ENCODE measurements at regions not wholly inside any gene's neighbourhood (a gene's known extent, or its start where the extent isn't known, plus 50 kb on each side); places are given as distances from the start of the nearest gene placed in this dataset.

DNA sequence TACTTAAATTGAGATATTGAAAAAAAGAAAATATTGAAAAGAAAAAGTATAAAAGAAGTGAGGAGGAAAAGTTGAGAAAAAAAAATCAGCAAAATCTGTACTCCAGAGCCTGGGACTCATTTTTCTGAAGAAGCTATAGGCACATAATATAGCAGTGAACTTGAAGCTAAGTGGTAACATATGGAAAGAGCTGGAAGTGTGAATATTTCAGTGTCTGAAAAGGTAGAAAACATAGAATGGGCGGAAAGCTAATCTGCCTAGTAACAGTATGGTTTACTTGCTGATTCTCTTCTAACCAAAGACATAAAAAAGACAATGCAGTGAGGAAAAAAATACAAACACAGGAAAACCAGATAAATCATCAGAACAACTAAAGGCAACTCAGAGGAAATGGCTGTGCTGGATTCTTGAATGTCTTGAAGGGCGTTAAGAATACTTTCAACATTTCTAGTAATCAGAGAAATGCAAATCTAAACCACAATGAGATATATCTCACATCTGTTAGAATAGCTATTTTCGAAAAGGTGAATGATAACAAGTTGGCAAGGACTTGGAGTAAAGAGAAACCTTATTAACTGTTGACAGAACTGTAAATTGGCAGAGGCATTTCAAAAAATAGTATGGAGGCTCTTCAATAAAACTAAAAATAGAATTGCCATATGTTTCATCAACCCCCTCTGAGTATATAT, 784.6 kb downstream of the LRFN5 start:
- Histone ChIP-seq H3K27me3 (ENCODE audit: control insufficient read depth in 1 of 2, insufficient read depth in 2 of 2, low read length in 2 of 2) (no peaks in the 10 kb centered on the region), H3K36me3 (ENCODE audit: control insufficient read depth in 2 of 2, insufficient read depth in 2 of 2, low read length in 1 of 2) (no peaks in the 10 kb centered on the region), H3K4me3 (ENCODE audit: low read depth in 1 of 2, low read length in 2 of 2) (no peak overlapping the region), H3K27ac (ENCODE audit: low read depth in 2 of 2, low read length in 1 of 2) (no peak overlapping the region), H3K4me1 (ENCODE audit: control insufficient read depth in 2 of 2, insufficient read depth in 2 of 2, low read length in 1 of 2) (no peaks in the 10 kb centered on the region), H3K9me3 (ENCODE audit: control insufficient read depth in 2 of 2, insufficient read depth in 1 of 2, low read depth in 1 of 2, low read length in 1 of 2) (no peaks in the 10 kb centered on the region)
- WGBS, 2 donors: 50 to 58% methylated on average over 3 of the region's 3 CpGs

DNA sequence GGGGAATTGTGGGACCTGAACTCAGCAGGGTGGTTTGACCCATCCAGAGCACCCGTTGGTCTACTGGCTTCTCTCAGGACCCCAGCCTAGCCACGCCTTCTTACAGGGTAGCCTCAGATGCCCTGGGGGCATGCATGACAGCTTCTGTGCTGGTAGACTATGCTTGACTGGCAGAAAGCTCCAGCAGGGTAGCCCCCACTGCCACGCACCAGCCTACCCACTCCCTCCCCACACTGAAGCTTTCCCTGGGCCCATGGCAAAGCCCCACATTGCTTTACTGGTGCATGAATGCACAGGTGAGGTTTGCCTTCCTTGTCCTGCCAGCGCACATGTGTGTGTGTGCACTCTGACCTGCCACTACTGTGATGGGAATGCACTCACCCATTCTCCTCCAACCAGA, 772.2 kb downstream of the LRFN5 start:
- Histone ChIP-seq H3K4me1 (ENCODE audit: control insufficient read depth in 2 of 2, insufficient read depth in 2 of 2, low read length in 1 of 2) (no peaks in the 10 kb centered on the region), H3K27me3 (ENCODE audit: control insufficient read depth in 1 of 2, insufficient read depth in 2 of 2, low read length in 2 of 2) (no peaks in the 10 kb centered on the region)

DNA sequence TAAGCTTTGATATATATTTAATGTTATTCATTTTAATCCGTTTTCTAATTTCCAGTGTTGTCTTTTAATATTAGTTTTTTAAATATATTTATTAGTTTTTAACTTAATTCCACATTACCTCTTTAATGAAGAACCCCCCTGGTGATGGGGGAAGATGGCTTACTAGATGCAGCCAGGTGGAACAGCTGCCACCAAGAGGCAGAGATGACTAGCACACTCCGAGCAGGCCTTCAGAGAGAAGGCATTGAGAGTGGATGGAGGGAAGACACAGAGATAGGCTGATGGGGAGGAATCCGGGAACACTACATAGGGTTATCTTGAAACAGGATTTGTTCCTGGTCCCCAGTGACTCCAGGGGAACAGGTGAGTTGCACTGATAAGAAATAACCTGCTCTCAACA, 771.6 kb downstream of the LRFN5 start:
- no peaks in the 10 kb centered on the region for H3K36me3 ChIP-seq (ENCODE audit: control insufficient read depth in 2 of 2, insufficient read depth in 2 of 2, low read length in 1 of 2)
- no peak overlapping the region for H3K4me3 ChIP-seq (ENCODE audit: low read depth in 1 of 2, low read length in 2 of 2)
- no peaks in the 10 kb centered on the region for H3K27me3 ChIP-seq (ENCODE audit: control insufficient read depth in 1 of 2, insufficient read depth in 2 of 2, low read length in 2 of 2)
- 85 to 88% methylated on average over 3 of the region's 3 CpGs for WGBS, 2 donors
- peaks cover 0 to 10% of the 10 kb centered on the region in 2 donors for H3K9me3 ChIP-seq (ENCODE audit: control insufficient read depth in 2 of 2, insufficient read depth in 1 of 2, low read depth in 1 of 2, low read length in 1 of 2)
- H3K4me1 ChIP-seq (ENCODE audit: control insufficient read depth in 2 of 2, insufficient read depth in 2 of 2, low read length in 1 of 2): no peaks in the 10 kb centered on the region
- no peak overlapping the region for H3K27ac ChIP-seq (ENCODE audit: low read depth in 2 of 2, low read length in 1 of 2)

More for the DNA sequence above, 772.2 kb downstream of the LRFN5 start:
- Histone ChIP-seq H3K4me3 (ENCODE audit: low read depth in 1 of 2, low read length in 2 of 2) (no peak overlapping the region), H3K9me3 (ENCODE audit: control insufficient read depth in 2 of 2, insufficient read depth in 1 of 2, low read depth in 1 of 2, low read length in 1 of 2) (peaks cover 0 to 10% of the 10 kb centered on the region in 2 donors), H3K36me3 (ENCODE audit: control insufficient read depth in 2 of 2, insufficient read depth in 2 of 2, low read length in 1 of 2) (no peaks in the 10 kb centered on the region), H3K27ac (ENCODE audit: low read depth in 2 of 2, low read length in 1 of 2) (no peak overlapping the region)
- WGBS, 2 donors: 82 to 84% methylated on average over 4 of the region's 4 CpGs

DNA sequence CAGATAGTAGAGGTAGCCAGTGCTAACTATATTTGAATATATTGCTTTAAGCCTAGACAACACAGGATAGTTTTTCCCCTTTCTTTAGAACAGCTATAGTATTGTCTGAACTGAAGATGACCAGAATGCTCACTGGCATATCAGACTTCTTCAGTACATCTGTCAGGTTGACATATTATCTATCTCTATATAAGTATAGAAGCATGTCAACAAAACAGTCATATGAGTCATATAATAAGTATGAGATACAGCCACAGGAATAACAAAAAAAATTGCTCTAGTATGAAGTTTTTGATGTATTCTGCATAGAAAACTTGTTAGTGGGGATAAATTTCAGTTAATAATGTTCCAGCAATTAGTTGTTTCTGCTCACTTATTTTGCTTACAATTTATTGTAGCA, 767.7 kb downstream of the LRFN5 start:
- Histone ChIP-seq H3K4me1 (ENCODE audit: control insufficient read depth in 2 of 2, insufficient read depth in 2 of 2, low read length in 1 of 2) (no peaks in the 10 kb centered on the region), H3K9me3 (ENCODE audit: control insufficient read depth in 2 of 2, insufficient read depth in 1 of 2, low read depth in 1 of 2, low read length in 1 of 2) (peaks cover 0 to 9% of the 10 kb centered on the region in 2 donors)

DNA sequence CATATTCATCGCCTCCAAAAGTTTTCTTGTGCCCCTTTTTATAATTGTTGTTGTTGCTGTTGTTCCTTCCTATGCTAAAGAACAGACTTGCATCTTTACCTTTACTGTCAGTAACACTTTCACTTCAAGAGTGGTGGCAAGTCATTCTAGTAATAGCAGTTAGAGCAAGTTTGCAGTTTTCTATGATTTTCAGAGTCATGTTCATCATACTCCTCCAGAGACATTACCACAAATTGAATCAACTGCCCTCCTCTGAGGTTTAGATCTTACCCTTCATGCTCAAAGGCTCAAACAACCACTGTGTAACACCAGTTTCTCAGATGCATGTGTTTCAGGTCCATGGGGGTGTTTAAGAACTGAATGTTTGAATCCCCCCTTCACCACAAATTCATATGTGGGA, 763.4 kb downstream of the LRFN5 start:
- Histone ChIP-seq H3K27me3 (ENCODE audit: control insufficient read depth in 1 of 2, insufficient read depth in 2 of 2, low read length in 2 of 2) (no peaks in the 10 kb centered on the region), H3K4me1 (ENCODE audit: control insufficient read depth in 2 of 2, insufficient read depth in 2 of 2, low read length in 1 of 2) (no peaks in the 10 kb centered on the region), H3K4me3 (ENCODE audit: low read depth in 1 of 2, low read length in 2 of 2) (no peak overlapping the region), H3K9me3 (ENCODE audit: control insufficient read depth in 2 of 2, insufficient read depth in 1 of 2, low read depth in 1 of 2, low read length in 1 of 2) (no peaks in the 10 kb centered on the region), H3K36me3 (ENCODE audit: control insufficient read depth in 2 of 2, insufficient read depth in 2 of 2, low read length in 1 of 2) (no peaks in the 10 kb centered on the region), H3K27ac (ENCODE audit: low read depth in 2 of 2, low read length in 1 of 2) (no peak overlapping the region)
- WGBS, 2 donors: 85 to 88% methylated on average over 1 of the region's 1 CpG

More for the DNA sequence above, 767.7 kb downstream of the LRFN5 start:
- Histone ChIP-seq H3K36me3 (ENCODE audit: control insufficient read depth in 2 of 2, insufficient read depth in 2 of 2, low read length in 1 of 2) (no peaks in the 10 kb centered on the region), H3K4me3 (ENCODE audit: low read depth in 1 of 2, low read length in 2 of 2) (no peak overlapping the region), H3K27ac (ENCODE audit: low read depth in 2 of 2, low read length in 1 of 2) (no peak overlapping the region), H3K27me3 (ENCODE audit: control insufficient read depth in 1 of 2, insufficient read depth in 2 of 2, low read length in 2 of 2) (no peaks in the 10 kb centered on the region)

DNA sequence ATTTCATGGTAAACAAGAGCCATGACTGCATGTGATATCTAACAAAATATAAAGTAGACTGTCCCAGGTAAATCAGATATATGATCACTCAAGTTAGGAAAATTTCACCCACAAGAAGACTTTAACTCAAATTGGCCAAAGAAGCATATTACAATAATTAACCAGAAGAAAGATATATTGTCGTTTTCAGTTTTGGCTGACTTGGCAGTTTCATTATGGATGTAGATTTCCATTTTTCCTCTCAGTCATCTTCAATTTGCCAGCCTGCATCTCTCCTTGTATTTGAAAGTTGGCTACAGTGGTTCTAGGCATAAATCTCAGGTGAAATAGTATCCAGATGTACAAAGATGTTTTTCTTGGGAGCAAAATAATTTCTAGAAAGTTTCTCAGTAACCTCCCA, 761.6 kb downstream of the LRFN5 start:
- Histone ChIP-seq H3K27me3 (ENCODE audit: control insufficient read depth in 1 of 2, insufficient read depth in 2 of 2, low read length in 2 of 2) (no peaks in the 10 kb centered on the region), H3K27ac (ENCODE audit: low read depth in 2 of 2, low read length in 1 of 2) (no peak overlapping the region), H3K4me1 (ENCODE audit: control insufficient read depth in 2 of 2, insufficient read depth in 2 of 2, low read length in 1 of 2) (no peaks in the 10 kb centered on the region), H3K36me3 (ENCODE audit: control insufficient read depth in 2 of 2, insufficient read depth in 2 of 2, low read length in 1 of 2) (no peaks in the 10 kb centered on the region), H3K4me3 (ENCODE audit: low read depth in 1 of 2, low read length in 2 of 2) (no peak overlapping the region), H3K9me3 (ENCODE audit: control insufficient read depth in 2 of 2, insufficient read depth in 1 of 2, low read depth in 1 of 2, low read length in 1 of 2) (no peaks in the 10 kb centered on the region)
- WGBS, 2 donors: 71 to 84% methylated on average over 1 of the region's 1 CpG

DNA sequence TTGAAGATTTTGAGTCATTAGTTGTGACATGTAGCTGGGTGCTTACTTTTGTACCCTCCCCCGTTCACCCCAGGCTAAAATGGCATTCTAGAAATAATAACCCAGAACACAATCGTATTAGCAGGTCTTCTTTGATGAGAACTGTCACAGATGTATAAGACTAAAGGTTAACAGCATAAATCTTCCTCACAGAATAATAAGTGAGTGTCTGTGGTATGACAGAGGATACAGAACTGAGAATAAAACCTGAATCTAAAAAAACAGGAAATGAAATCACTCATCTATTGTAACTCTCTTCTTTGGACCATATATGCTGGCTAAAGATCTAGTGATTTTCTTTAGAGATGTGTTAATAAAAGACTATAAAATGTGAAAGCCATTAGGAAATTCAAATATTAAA, 746.6 kb downstream of the LRFN5 start:
- H3K4me1 ChIP-seq (ENCODE audit: control insufficient read depth in 2 of 2, insufficient read depth in 2 of 2, low read length in 1 of 2): no peaks in the 10 kb centered on the region
- H3K27me3 ChIP-seq (ENCODE audit: control insufficient read depth in 1 of 2, insufficient read depth in 2 of 2, low read length in 2 of 2): no peaks in the 10 kb centered on the region
- WGBS, 2 donors: 55 to 58% methylated on average over 2 of the region's 2 CpGs
- H3K27ac ChIP-seq (ENCODE audit: low read depth in 2 of 2, low read length in 1 of 2): no peak overlapping the region
- H3K4me3 ChIP-seq (ENCODE audit: low read depth in 1 of 2, low read length in 2 of 2): no peak overlapping the region
- H3K9me3 ChIP-seq (ENCODE audit: control insufficient read depth in 2 of 2, insufficient read depth in 1 of 2, low read depth in 1 of 2, low read length in 1 of 2): no peaks in the 10 kb centered on the region
- H3K36me3 ChIP-seq (ENCODE audit: control insufficient read depth in 2 of 2, insufficient read depth in 2 of 2, low read length in 1 of 2): no peaks in the 10 kb centered on the region

DNA sequence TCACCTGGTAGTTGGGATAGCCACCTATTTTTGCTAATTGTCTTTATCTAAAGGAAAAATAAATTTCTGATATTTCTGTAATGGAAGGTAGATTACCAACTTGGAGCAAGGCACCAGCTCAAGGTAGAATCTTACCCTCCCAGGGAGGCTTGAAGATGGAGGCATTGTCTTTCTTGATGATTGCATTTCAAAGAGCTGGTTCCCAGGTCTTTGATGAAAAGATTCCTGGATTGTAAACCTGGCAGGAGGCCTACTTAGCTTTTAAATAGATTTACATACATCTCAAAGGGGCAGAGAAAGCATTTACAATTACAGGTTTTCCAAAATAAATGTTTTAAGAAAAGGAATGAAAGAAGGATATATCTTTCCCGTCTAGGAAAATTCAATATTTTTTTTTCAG, 729.2 kb downstream of the LRFN5 start:
- no peak overlapping the region for H3K4me3 ChIP-seq (ENCODE audit: low read depth in 1 of 2, low read length in 2 of 2)
- no peaks in the 10 kb centered on the region for H3K4me1 ChIP-seq (ENCODE audit: control insufficient read depth in 2 of 2, insufficient read depth in 2 of 2, low read length in 1 of 2)
- no peaks in the 10 kb centered on the region for H3K9me3 ChIP-seq (ENCODE audit: control insufficient read depth in 2 of 2, insufficient read depth in 1 of 2, low read depth in 1 of 2, low read length in 1 of 2)
- WGBS, 2 donors: 26 to 48% methylated on average over 1 of the region's 1 CpG
- H3K36me3 ChIP-seq (ENCODE audit: control insufficient read depth in 2 of 2, insufficient read depth in 2 of 2, low read length in 1 of 2): no peaks in the 10 kb centered on the region
- H3K27me3 ChIP-seq (ENCODE audit: control insufficient read depth in 1 of 2, insufficient read depth in 2 of 2, low read length in 2 of 2): no peaks in the 10 kb centered on the region
- no peak overlapping the region for H3K27ac ChIP-seq (ENCODE audit: low read depth in 2 of 2, low read length in 1 of 2)

DNA sequence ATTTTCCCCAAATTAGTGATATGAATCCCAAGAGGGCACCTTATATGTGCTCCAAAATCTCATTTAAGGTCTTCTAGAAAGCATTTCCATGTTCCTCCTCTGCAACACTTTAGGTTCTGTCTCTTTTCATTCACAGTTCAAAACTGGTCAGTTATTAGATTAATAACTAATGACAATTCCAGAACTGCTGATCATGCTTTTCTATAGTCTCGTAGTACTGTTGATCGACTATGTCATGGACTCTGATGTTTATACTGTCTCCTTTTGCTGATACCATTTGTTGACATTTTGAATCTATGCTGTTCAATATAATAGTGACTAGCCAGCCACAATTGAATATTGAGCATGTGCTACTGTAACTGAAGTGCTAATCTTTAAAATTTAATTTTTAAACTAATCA, 728.3 kb downstream of the LRFN5 start:
- Histone ChIP-seq H3K27ac (ENCODE audit: low read depth in 2 of 2, low read length in 1 of 2) (no peak overlapping the region), H3K4me3 (ENCODE audit: low read depth in 1 of 2, low read length in 2 of 2) (no peak overlapping the region), H3K36me3 (ENCODE audit: control insufficient read depth in 2 of 2, insufficient read depth in 2 of 2, low read length in 1 of 2) (no peaks in the 10 kb centered on the region), H3K4me1 (ENCODE audit: control insufficient read depth in 2 of 2, insufficient read depth in 2 of 2, low read length in 1 of 2) (no peaks in the 10 kb centered on the region), H3K9me3 (ENCODE audit: control insufficient read depth in 2 of 2, insufficient read depth in 1 of 2, low read depth in 1 of 2, low read length in 1 of 2) (no peaks in the 10 kb centered on the region), H3K27me3 (ENCODE audit: control insufficient read depth in 1 of 2, insufficient read depth in 2 of 2, low read length in 2 of 2) (no peaks in the 10 kb centered on the region)
- 75 to 88% methylated on average over 2 of the region's 2 CpGs for WGBS, 2 donors

DNA sequence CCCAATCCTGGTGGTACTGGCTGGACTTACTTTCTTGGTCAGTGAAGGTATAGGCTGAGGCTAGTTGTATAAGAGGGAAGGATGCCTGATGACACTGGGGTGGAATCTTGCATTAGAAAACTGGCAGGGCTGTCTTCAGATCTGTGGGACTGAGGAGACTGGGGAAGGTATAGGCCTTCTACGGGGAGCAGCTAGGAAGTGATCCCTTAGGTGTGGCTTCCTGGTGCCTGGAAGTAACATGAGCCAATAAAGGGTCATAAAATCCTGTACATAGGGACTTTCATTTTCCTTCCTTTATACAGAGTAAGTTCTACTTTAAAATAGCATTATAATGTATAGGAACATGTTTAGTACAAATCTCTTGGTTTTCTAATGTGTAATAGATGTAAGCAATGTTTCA, 716.8 kb downstream of the LRFN5 start:
- WGBS, 2 donors: 63 to 85% methylated on average over 1 of the region's 1 CpG

More for the DNA sequence above, 716.8 kb downstream of the LRFN5 start:
- H3K36me3 ChIP-seq (ENCODE audit: control insufficient read depth in 2 of 2, insufficient read depth in 2 of 2, low read length in 1 of 2): no peaks in the 10 kb centered on the region
- H3K4me1 ChIP-seq (ENCODE audit: control insufficient read depth in 2 of 2, insufficient read depth in 2 of 2, low read length in 1 of 2): no peaks in the 10 kb centered on the region
- no peaks in the 10 kb centered on the region for H3K9me3 ChIP-seq (ENCODE audit: control insufficient read depth in 2 of 2, insufficient read depth in 1 of 2, low read depth in 1 of 2, low read length in 1 of 2)
- no peaks in the 10 kb centered on the region for H3K27me3 ChIP-seq (ENCODE audit: control insufficient read depth in 1 of 2, insufficient read depth in 2 of 2, low read length in 2 of 2)
- no peak overlapping the region for H3K27ac ChIP-seq (ENCODE audit: low read depth in 2 of 2, low read length in 1 of 2)
- H3K4me3 ChIP-seq (ENCODE audit: low read depth in 1 of 2, low read length in 2 of 2): no peak overlapping the region

Data from esophagus (tissue), 2 donors.